GM21737 (cell line): ENCODE measurements at regions not wholly inside any gene's neighbourhood (a gene's known extent, or its start where the extent isn't known, plus 50 kb on each side); places are given as distances from the start of the nearest gene placed in this dataset.

Source experiments
- ATAC-seq: cut with Tn5 transposase; IDR thresholded peaks from one replicate; pipeline ENCODE4 v1.9.1; 2021; ENCODE audit warnings: mild to moderate bottlenecking, moderate library complexity; ENCODE audit not compliant: unreplicated experiment

- ATAC-seq, result no peak
Measured at GRCh38 chr2:157935378-157935906, 59.3 kb upstream of the ACVR1 start.

GRCh38 chr2:157934684-157935377, 58.7 kb upstream of the ACVR1 start:
- ATAC-seq, result no peak

GRCh38 chr2:157933160-157933920, 57.2 kb upstream of the ACVR1 start:
- no peak for ATAC-seq

DNA sequence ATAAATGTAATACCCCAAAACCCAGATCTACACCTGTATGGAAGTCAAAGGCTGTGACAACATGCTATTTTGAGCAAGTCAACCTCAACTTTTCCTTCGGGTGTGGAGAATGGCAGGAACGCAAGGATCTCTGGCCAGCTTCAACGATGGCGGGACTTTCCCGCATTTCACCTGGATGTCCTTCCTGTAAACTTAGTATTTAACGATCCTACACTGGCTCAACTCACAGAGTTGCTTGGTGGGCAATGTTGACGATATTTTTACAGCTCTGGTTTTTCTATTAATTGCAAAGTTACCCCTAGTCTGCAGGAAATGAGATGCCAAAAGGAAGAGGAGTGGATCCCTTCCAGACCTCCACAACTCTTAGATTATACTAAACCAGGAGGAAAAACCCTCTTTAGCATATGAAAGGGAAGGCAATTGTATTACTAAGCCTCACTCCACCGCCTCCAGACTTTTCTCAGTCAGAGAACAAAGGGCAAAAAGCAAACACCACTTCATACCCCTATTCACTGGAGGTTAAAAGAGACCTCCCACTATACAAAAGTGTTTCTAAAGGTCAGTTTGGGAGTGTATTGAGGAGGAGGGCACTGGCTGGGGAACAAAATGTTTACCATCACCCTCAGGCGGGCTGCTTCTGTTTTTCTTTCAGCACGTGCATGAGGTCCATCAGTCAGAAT, 56.5 kb upstream of the ACVR1 start:
- ATAC-seq, result no peak

DNA sequence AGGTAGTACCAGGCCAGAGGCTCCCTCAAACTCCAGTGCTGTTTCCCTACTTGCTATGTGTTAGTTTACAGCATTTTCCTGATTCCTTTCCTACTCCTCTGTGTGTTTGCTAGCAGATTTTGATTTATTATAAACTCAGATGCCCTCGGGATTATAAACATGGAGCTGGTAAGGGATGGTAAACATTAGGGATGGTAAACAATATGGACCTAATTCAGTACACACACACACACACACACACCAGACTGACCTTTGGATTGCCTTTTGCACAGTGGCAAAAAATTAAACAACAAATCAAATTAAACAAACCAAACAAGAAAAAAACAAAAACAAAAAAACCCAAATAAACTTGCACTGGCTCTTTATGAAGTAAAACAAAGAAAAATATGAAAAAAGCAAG, 55.4 kb upstream of the ACVR1 start:
- ATAC-seq, result no peak

DNA sequence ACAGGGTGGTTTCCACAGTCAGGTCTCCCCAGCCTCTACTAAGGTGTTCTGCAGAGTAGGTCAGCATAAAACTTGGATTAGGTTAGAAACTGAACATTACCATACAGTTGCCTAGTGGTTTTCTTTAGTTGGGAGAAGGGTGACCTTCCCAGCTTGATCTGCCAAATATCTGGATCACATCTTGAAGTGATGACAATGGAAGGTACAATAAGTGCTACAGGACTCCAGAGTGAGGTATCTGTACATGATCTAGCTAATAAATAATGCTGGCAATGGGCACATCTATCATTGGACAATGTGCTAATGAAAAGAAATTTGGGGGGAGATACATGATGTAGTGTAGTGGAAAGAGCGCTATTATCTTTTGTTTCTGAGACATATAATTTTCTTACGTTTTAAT, 54.6 kb upstream of the ACVR1 start:
- no peak for ATAC-seq

DNA sequence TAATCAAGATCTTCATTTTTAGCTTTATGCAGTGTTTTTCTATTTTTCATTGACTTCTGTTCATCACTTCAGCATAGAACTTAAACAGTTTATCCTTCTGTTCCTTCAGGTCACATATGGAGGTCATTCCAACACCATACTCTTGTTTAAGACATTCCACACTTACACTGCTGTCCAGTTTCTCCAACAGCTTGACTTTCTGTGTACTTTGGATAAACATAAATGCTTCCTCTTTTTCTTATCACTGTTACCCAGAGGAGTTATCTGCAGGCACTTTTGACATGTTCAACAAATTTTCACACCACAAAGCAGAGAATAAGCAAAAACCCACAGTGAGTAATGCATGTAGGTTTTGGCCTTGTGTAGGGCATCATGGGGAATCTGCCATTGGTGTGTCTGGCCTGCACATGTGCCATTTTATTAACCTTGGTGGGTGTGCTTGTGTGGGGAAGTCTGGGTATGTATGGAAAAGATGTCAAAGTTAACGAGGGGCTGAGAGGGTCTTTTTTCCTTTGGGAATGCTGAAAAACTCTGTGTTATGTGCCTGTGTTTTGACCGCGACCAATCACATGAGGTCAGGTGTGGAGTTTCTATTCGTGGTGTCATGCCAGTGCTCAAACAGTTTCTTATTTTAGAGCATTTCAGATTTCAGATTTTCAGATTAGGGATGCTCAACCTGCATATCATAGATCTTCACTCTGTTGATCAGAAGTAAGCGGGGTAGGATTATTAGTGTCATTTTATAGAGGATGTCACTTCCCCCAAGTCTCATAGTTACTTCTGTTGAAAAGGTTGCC, 53.9 kb upstream of the ACVR1 start:
- ATAC-seq, result no peak

DNA sequence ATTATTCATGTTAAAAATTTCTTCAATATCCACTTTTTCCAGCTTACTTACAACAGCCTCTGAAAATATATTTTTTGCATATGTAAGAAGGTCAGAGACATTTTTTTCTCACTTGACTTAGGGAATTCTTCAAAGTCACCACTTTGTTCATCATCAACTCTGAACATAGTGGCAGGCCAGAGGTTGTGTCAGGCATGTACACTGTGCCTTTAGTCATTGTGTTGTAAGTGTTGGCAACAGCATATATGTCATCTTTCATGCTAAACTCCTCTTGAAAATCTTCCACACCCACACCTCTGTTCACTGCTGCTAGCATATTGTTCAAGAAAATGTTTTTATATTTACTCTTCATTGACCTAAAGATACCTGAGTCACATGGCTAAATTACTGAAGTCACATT, 52.2 kb upstream of the ACVR1 start:
- no peak for ATAC-seq

- no peak for ATAC-seq
Measured at GRCh38 chr2:157927155-157927554, 51.0 kb upstream of the ACVR1 start.
